WTC11 (cell line): ENCODE measurements at regions not wholly inside any gene's neighbourhood (a gene's known extent, or its start where the extent isn't known, plus 50 kb on each side); places are given as distances from the start of the nearest gene placed in this dataset.
A peak's percentile ranks its signal among the peaks of the same experiment; 100 is the strongest.

Source experiments
- ATAC-seq: fragments of 200-7000 bp; cut with Tn5 transposase; 2 replicates; pipeline ENCODE4 v1.10.0; 2021; ENCODE audit warnings: mild to moderate bottlenecking, moderate library complexity
- CTCF ChIA-PET: fragments of 300-600 bp; sonication (Branson Sonifier 250); formaldehyde crosslinking; loops from one replicate; lab custom pipeline; 2021; ENCODE audit warnings: antibody characterized with exemption; lab: Charles Lee
- POLR2A ChIA-PET: fragments of 350-600 bp; sonication (Branson Sonifier 250); formaldehyde crosslinking; loops from one replicate; lab custom pipeline; 2021; ENCODE audit warnings: antibody characterized with exemption; lab: Charles Lee
- DNase-seq: peaks from one replicate; pipeline ENCODE4 v3.0.0; 2021; ENCODE audit warnings: low spot score
- H3K27ac Mint-ChIP-seq: 2 replicates; pipeline ENCODE4 v1.8.0; 2021; ENCODE audit warnings: mixed read lengths
- H3K27me3 Mint-ChIP-seq: 2 replicates; pipeline ENCODE4 v1.8.0; 2021; ENCODE audit warnings: low read depth, mild to moderate bottlenecking, moderate library complexity, mixed read lengths
- H3K36me3 Mint-ChIP-seq: 2 replicates; pipeline ENCODE4 v1.8.0; 2021; ENCODE audit warnings: mixed read lengths
- H3K4me1 Mint-ChIP-seq: 2 replicates; pipeline ENCODE4 v1.8.0; 2022; ENCODE audit warnings: mixed read lengths
- H3K4me3 Mint-ChIP-seq: 2 replicates; pipeline ENCODE4 v1.8.0; 2021; ENCODE audit warnings: mild to moderate bottlenecking, moderate library complexity, mixed read lengths
- H3K9me3 Mint-ChIP-seq: 2 replicates; pipeline ENCODE4 v1.8.0; 2021; ENCODE audit warnings: mixed read lengths
- CREM ChIP-seq: sonication (generic); formaldehyde crosslinking; IDR thresholded peaks from 2 replicates; pipeline ENCODE4 v1.8.1; 2022; ENCODE audit warnings: mild to moderate bottlenecking, missing genetic modification reagents, moderate library complexity
- ETV6 ChIP-seq: sonication (generic); formaldehyde crosslinking; IDR thresholded peaks from 2 replicates; pipeline ENCODE4 v1.8.1; 2022; ENCODE audit warnings: mild to moderate bottlenecking, missing genetic modification reagents
- FOXK1 ChIP-seq: sonication (generic); formaldehyde crosslinking; IDR thresholded peaks from 2 replicates; pipeline ENCODE4 v1.8.0; 2022; ENCODE audit warnings: mild to moderate bottlenecking, moderate library complexity, missing genetic modification reagents
- FOXP1 ChIP-seq: sonication (generic); formaldehyde crosslinking; IDR thresholded peaks from 2 replicates; pipeline ENCODE4 v1.8.0; 2022; ENCODE audit warnings: missing genetic modification reagents, mild to moderate bottlenecking, moderate library complexity, borderline replicate concordance
- GABPB1 ChIP-seq: sonication (generic); formaldehyde crosslinking; IDR thresholded peaks from 2 replicates; pipeline ENCODE4 v1.8.1; 2023; ENCODE audit warnings: mild to moderate bottlenecking, missing genetic modification reagents
- GRHL2 ChIP-seq: fragments of 250-450 bp; sonication (Bioruptor Pico); IDR thresholded peaks from 2 replicates; pipeline ENCODE4 v1.8.0; 2022; ENCODE audit warnings: mild to moderate bottlenecking, moderate library complexity; ENCODE audit not compliant: insufficient replicate concordance, severe bottlenecking
- IRF2 ChIP-seq: sonication (generic); formaldehyde crosslinking; IDR thresholded peaks from 2 replicates; pipeline ENCODE4 v1.8.0; 2022; ENCODE audit warnings: low read depth, missing genetic modification reagents, borderline replicate concordance
- JAZF1 ChIP-seq: fragments of 250-450 bp; sonication (Bioruptor Pico); IDR thresholded peaks from 2 replicates; pipeline ENCODE4 v1.9.0; 2021; ENCODE audit warnings: moderate library complexity, mild to moderate bottlenecking, inconsistent platforms
- JUN ChIP-seq: sonication (generic); formaldehyde crosslinking; IDR thresholded peaks from 2 replicates; pipeline ENCODE4 v1.8.0; 2023; ENCODE audit warnings: mild to moderate bottlenecking, missing genetic modification reagents
- MXD4 ChIP-seq: fragments of 250-450 bp; sonication (Bioruptor Pico); IDR thresholded peaks from 2 replicates; pipeline ENCODE4 v1.8.0; 2021; ENCODE audit warnings: mild to moderate bottlenecking, moderate library complexity, borderline replicate concordance
- NR1H2 ChIP-seq: sonication (generic); formaldehyde crosslinking; IDR thresholded peaks from 2 replicates; pipeline ENCODE4 v1.9.0; 2021; ENCODE audit warnings: mild to moderate bottlenecking, moderate library complexity, missing genetic modification reagents
- NR3C1 ChIP-seq: sonication (generic); formaldehyde crosslinking; conservative IDR thresholded peaks from 2 replicates; pipeline ENCODE4 v1.8.1; 2023; ENCODE audit warnings: low read depth, mild to moderate bottlenecking, missing genetic modification reagents
- TCF7 ChIP-seq: sonication (generic); formaldehyde crosslinking; IDR thresholded peaks from 2 replicates; pipeline ENCODE4 v1.8.0; 2022; ENCODE audit warnings: mild to moderate bottlenecking, low read depth, missing genetic modification reagents, moderate library complexity
- TF ChIP-seq, protein P1 (sequence below): sonication (generic); formaldehyde crosslinking; IDR thresholded peaks from 2 replicates; pipeline ENCODE4 v1.8.0; 2022; ENCODE audit warnings: mild to moderate bottlenecking, missing genetic modification reagents
- TF ChIP-seq, protein P2 (sequence below): sonication (generic); formaldehyde crosslinking; IDR thresholded peaks from 2 replicates; pipeline ENCODE4 v1.8.0; 2022; ENCODE audit warnings: missing genetic modification reagents
- TF ChIP-seq, protein P3 (sequence below): fragments of 250-450 bp; sonication (Bioruptor Pico); IDR thresholded peaks from 2 replicates; pipeline ENCODE4 v1.8.0; 2021; ENCODE audit warnings: mild to moderate bottlenecking
- TF ChIP-seq, protein P4 (sequence below): sonication (generic); formaldehyde crosslinking; IDR thresholded peaks from 2 replicates; pipeline ENCODE4 v1.8.1; 2022; ENCODE audit warnings: low read depth, mild to moderate bottlenecking, moderate library complexity, missing genetic modification reagents, borderline replicate concordance
- TF ChIP-seq, protein P5 (sequence below): fragments of 250-450 bp; sonication (Bioruptor Pico); IDR thresholded peaks from 2 replicates; pipeline ENCODE4 v2.1.2; 2022; ENCODE audit warnings: mild to moderate bottlenecking, moderate library complexity
- TF ChIP-seq, protein P6 (sequence below): sonication (generic); formaldehyde crosslinking; conservative IDR thresholded peaks from 2 replicates; pipeline ENCODE4 v1.8.1; 2023; ENCODE audit warnings: mild to moderate bottlenecking, low read depth, missing genetic modification reagents, moderate library complexity
- TF ChIP-seq, protein P7 (sequence below): sonication (generic); formaldehyde crosslinking; IDR thresholded peaks from 2 replicates; pipeline ENCODE4 v1.8.0; 2022; ENCODE audit warnings: mild to moderate bottlenecking, missing genetic modification reagents
- TF ChIP-seq, protein P8 (sequence below): sonication (generic); formaldehyde crosslinking; IDR thresholded peaks from 2 replicates; pipeline ENCODE4 v1.8.1; 2022; ENCODE audit warnings: missing genetic modification reagents, borderline replicate concordance

DNA sequence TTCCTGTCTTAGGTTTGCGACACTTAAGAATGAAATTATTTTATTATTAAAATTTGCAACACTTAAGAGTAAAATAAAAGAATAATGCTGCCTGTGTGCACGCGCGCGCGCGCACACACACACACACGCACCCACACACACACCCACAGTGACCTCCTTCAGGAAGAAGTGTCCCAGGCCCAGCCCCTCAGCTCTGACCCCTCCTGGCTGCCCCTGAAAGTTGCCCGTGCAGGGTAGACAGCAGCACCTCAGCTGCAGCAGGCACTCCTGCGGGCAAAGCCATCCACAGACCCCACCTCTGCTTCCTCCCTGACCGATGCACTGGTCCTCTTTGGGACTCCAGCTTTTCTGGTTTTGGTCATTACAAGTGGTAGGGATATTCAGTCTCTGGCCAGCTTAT is 478.2 kb downstream of the NTRK3 start:
- peak; percentile 58; the same call in 1 of the 2 replicates for ATAC-seq

DNA sequence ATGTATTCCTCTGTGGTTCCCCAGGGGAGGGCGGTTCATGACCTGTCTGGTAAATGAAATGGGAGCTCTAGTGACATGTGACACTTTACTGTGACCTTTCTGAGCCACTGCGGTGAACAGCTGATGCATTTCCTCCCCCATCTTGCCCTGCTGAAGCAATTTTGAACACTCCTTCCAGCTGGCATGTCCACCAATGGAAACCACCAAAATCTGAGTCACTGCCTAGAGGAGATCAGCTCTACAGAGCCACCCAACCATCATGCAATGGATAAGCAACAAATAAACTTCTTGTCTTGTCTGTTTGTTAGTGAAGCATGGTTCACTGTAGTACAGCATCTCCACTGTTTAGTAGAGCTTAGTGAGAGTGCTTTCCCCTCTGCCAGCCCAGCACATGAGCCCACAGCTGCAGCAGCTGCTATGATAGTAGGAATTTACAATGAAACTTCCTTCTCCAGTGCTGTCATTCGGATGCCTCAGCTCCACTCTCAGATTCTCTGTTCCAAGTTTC is 479.4 kb downstream of the NTRK3 start:
- DNase-seq (no peak), ATAC-seq (no peak)
- H3K4me1 Mint-ChIP-seq, result no peaks in the 10 kb centered on the region
- no peak overlapping the region for H3K4me3 Mint-ChIP-seq
- H3K27ac Mint-ChIP-seq, result no peak overlapping the region
- no peaks in the 10 kb centered on the region for H3K36me3 Mint-ChIP-seq
- ChIA-PET POLR2A (no interaction called here), CTCF (no interaction called here)
- peaks cover 1% of the 10 kb centered on the region; the same call in 1 of the 2 replicates for H3K9me3 Mint-ChIP-seq
- H3K27me3 Mint-ChIP-seq, result no peaks in the 10 kb centered on the region
- TF ChIP-seq NR1H2 (CRISPR knock-in tag) (no peak), JAZF1 (CRISPR knock-in tag) (no peak), NR3C1 (CRISPR knock-in tag) (no peak), FOXK1 (CRISPR knock-in tag) (no peak), TCF7 (CRISPR knock-in tag) (no peak), CREM (no peak), ETV6 (CRISPR knock-in tag) (no peak), FOXP1 (no peak)
- TF ChIP-seq, protein P1, sequence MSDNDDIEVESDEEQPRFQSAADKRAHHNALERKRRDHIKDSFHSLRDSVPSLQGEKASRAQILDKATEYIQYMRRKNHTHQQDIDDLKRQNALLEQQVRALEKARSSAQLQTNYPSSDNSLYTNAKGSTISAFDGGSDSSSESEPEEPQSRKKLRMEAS (CRISPR knock-in tag), result no peak
- TF ChIP-seq, protein P2, sequence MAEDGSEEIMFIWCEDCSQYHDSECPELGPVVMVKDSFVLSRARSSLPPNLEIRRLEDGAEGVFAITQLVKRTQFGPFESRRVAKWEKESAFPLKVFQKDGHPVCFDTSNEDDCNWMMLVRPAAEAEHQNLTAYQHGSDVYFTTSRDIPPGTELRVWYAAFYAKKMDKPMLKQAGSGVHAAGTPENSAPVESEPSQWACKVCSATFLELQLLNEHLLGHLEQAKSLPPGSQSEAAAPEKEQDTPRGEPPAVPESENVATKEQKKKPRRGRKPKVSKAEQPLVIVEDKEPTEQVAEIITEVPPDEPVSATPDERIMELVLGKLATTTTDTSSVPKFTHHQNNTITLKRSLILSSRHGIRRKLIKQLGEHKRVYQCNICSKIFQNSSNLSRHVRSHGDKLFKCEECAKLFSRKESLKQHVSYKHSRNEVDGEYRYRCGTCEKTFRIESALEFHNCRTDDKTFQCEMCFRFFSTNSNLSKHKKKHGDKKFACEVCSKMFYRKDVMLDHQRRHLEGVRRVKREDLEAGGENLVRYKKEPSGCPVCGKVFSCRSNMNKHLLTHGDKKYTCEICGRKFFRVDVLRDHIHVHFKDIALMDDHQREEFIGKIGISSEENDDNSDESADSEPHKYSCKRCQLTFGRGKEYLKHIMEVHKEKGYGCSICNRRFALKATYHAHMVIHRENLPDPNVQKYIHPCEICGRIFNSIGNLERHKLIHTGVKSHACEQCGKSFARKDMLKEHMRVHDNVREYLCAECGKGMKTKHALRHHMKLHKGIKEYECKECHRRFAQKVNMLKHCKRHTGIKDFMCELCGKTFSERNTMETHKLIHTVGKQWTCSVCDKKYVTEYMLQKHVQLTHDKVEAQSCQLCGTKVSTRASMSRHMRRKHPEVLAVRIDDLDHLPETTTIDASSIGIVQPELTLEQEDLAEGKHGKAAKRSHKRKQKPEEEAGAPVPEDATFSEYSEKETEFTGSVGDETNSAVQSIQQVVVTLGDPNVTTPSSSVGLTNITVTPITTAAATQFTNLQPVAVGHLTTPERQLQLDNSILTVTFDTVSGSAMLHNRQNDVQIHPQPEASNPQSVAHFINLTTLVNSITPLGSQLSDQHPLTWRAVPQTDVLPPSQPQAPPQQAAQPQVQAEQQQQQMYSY, result no peak
- TF ChIP-seq, protein P3, sequence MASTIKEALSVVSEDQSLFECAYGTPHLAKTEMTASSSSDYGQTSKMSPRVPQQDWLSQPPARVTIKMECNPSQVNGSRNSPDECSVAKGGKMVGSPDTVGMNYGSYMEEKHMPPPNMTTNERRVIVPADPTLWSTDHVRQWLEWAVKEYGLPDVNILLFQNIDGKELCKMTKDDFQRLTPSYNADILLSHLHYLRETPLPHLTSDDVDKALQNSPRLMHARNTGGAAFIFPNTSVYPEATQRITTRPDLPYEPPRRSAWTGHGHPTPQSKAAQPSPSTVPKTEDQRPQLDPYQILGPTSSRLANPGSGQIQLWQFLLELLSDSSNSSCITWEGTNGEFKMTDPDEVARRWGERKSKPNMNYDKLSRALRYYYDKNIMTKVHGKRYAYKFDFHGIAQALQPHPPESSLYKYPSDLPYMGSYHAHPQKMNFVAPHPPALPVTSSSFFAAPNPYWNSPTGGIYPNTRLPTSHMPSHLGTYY (CRISPR knock-in tag), result no peak
- TF ChIP-seq, protein P4, sequence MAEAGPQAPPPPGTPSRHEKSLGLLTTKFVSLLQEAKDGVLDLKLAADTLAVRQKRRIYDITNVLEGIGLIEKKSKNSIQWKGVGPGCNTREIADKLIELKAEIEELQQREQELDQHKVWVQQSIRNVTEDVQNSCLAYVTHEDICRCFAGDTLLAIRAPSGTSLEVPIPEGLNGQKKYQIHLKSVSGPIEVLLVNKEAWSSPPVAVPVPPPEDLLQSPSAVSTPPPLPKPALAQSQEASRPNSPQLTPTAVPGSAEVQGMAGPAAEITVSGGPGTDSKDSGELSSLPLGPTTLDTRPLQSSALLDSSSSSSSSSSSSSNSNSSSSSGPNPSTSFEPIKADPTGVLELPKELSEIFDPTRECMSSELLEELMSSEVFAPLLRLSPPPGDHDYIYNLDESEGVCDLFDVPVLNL (CRISPR knock-in tag), result no peak
- TF ChIP-seq, protein P5, sequence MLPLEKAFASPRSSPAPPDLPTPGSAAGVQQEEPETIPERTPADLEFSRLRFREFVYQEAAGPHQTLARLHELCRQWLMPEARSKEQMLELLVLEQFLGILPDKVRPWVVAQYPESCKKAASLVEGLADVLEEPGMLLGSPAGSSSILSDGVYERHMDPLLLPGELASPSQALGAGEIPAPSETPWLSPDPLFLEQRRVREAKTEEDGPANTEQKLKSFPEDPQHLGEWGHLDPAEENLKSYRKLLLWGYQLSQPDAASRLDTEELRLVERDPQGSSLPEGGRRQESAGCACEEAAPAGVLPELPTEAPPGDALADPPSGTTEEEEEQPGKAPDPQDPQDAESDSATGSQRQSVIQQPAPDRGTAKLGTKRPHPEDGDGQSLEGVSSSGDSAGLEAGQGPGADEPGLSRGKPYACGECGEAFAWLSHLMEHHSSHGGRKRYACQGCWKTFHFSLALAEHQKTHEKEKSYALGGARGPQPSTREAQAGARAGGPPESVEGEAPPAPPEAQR, result no peak

More for the DNA sequence above, 478.2 kb downstream of the NTRK3 start:
- H3K4me1 Mint-ChIP-seq, result no peaks in the 10 kb centered on the region
- no peaks in the 10 kb centered on the region for H3K36me3 Mint-ChIP-seq
- ChIA-PET POLR2A (interaction anchor here (0.6 kb wide), 1 partner anchor 19 kb away, joined by 3 read pairs; no protein-coding TSS in a partner anchor), CTCF (interaction anchor here (1.1 kb wide), 1 partner anchor 53 kb away, joined by 3 read pairs; no protein-coding TSS in a partner anchor)
- no peaks in the 10 kb centered on the region for H3K27me3 Mint-ChIP-seq
- no peaks in the 10 kb centered on the region for H3K9me3 Mint-ChIP-seq
- H3K27ac Mint-ChIP-seq, result no peak overlapping the region
- no peak overlapping the region for H3K4me3 Mint-ChIP-seq
- TF ChIP-seq, protein P6, sequence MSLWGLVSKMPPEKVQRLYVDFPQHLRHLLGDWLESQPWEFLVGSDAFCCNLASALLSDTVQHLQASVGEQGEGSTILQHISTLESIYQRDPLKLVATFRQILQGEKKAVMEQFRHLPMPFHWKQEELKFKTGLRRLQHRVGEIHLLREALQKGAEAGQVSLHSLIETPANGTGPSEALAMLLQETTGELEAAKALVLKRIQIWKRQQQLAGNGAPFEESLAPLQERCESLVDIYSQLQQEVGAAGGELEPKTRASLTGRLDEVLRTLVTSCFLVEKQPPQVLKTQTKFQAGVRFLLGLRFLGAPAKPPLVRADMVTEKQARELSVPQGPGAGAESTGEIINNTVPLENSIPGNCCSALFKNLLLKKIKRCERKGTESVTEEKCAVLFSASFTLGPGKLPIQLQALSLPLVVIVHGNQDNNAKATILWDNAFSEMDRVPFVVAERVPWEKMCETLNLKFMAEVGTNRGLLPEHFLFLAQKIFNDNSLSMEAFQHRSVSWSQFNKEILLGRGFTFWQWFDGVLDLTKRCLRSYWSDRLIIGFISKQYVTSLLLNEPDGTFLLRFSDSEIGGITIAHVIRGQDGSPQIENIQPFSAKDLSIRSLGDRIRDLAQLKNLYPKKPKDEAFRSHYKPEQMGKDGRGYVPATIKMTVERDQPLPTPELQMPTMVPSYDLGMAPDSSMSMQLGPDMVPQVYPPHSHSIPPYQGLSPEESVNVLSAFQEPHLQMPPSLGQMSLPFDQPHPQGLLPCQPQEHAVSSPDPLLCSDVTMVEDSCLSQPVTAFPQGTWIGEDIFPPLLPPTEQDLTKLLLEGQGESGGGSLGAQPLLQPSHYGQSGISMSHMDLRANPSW (CRISPR knock-in tag), result no peak
- TF ChIP-seq JUN (CRISPR knock-in tag) (no peak), IRF2 (CRISPR knock-in tag) (no peak), MXD4 (CRISPR knock-in tag) (no peak), GABPB1 (CRISPR knock-in tag) (no peak), GRHL2 (CRISPR knock-in tag) (no peak)
- TF ChIP-seq, protein P7, sequence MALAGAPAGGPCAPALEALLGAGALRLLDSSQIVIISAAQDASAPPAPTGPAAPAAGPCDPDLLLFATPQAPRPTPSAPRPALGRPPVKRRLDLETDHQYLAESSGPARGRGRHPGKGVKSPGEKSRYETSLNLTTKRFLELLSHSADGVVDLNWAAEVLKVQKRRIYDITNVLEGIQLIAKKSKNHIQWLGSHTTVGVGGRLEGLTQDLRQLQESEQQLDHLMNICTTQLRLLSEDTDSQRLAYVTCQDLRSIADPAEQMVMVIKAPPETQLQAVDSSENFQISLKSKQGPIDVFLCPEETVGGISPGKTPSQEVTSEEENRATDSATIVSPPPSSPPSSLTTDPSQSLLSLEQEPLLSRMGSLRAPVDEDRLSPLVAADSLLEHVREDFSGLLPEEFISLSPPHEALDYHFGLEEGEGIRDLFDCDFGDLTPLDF (CRISPR knock-in tag), result no peak
- TF ChIP-seq, protein P8, sequence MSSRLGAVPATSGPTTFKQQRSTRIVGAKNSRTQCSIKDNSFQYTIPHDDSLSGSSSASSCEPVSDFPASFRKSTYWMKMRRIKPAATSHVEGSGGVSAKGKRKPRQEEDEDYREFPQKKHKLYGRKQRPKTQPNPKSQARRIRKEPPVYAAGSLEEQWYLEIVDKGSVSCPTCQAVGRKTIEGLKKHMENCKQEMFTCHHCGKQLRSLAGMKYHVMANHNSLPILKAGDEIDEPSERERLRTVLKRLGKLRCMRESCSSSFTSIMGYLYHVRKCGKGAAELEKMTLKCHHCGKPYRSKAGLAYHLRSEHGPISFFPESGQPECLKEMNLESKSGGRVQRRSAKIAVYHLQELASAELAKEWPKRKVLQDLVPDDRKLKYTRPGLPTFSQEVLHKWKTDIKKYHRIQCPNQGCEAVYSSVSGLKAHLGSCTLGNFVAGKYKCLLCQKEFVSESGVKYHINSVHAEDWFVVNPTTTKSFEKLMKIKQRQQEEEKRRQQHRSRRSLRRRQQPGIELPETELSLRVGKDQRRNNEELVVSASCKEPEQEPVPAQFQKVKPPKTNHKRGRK (CRISPR knock-in tag), result no peak
- peak; percentile 23 for DNase-seq
